HG02885 (cell line): ENCODE measurements at regions not wholly inside any gene's neighbourhood (a gene's known extent, or its start where the extent isn't known, plus 50 kb on each side); places are given as distances from the start of the nearest gene placed in this dataset.

Experiments used
- ATAC-seq: cut with Tn5 transposase; IDR thresholded peaks from one replicate; pipeline ENCODE4 v1.9.1; 2021; ENCODE audit warnings: mild to moderate bottlenecking; ENCODE audit not compliant: unreplicated experiment, poor library complexity

DNA sequence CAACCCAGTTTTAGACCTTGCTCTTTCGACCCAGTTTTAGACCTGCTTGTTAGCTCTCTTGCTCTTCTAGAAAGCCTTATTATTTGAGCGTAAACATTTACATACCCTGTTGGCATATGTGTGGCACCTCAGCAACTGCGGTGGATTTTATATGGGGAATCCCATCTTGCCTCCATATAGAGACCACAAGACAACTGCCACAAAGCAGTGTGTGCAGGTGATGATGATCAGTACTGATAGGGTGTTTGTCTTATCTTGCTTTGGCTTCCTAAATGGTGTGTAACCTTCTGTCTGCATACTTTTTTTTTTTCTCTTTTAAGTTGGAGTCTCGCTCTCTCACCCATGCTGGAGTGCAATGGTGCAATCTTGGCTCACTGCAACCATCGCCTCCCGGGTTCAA lies 1270.8 kb downstream of the MRPL39 start:
- no peak for ATAC-seq

DNA sequence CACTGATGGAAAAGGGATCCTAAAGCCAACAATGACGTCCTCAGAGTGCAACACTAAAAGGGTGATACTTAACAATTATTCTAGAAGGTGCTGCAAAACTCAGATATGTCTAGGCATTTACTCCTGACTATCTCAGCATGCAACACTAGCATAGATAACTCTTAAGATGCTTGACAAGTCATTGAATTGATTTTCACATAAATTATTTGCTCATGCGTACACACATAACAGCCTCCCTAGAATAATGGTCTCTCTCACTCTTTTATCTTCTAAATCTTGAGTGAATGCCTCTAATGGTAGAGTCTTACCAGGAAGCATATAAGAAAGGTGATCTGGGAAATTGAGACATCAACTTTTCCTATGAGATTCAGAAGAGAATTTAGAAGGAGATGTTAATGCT lies 1283.7 kb downstream of the MRPL39 start:
- ATAC-seq: no peak

DNA sequence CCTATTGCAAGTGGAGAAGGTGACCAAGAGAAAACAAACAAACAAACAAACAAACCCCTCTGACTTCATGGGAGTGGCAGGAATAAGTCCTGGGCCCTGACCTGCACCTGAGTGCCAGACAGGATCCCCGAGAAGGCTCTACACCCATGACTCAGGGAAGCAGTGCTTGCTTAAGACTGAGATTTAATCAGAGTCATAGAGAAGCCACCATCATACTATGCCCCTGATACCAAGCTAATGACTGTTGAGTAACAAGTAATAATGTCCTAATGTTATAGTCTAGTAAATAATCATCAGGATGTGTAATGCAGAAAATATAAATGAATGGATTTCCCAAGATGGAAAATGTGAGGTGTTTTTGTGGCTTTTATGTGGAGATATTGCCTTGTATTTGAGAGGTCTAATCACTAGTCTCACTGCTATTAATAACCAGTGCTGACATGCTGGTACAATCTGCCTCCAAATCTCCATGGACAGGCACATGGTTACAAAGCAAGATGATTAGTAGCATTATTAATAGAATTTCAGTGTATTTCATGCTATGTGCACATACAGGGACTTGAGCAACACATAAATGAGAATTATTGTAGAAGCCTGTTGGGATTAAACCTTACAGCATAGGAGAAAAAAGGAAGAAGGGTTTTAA lies 1290.9 kb downstream of the MRPL39 start:
- no peak for ATAC-seq

DNA sequence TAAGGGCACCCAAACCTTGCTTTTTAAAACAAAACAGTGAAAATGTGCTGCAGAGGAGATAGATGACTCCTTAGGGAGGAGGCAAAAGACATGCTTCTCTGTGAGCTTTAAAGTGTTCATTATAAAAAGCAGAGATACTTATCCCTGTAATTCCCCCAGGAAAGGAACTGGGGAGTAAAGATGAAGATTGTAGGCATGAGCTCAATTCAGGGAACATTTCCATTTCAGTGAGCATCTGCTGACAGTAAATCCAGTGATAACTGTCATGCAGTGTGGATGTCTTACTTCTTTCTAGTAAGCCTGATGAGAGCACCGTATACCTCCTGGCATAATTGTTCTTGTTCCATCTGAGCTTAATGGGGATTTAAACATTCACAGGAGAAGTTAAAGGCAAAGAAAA lies 1296.5 kb downstream of the MRPL39 start:
- ATAC-seq: no peak

DNA sequence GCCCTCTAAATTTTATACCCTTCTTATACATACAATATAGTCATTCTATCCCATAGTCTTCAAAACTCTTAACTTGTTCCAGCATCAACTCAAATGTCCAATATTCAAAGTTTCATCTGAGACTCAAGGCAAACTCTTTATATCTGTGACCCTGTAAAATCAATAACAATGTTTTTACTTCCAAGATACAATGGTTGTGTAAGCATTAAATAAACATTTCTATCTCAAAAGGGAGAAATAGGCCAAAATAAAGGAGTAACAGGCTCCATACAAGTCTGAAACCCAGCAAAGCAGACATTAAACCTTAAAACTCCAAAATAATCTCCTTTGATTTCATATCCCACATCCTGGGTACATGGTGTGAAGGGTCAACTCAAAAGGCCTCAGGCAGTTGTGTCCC lies 1299.1 kb downstream of the MRPL39 start:
- no peak for ATAC-seq

DNA sequence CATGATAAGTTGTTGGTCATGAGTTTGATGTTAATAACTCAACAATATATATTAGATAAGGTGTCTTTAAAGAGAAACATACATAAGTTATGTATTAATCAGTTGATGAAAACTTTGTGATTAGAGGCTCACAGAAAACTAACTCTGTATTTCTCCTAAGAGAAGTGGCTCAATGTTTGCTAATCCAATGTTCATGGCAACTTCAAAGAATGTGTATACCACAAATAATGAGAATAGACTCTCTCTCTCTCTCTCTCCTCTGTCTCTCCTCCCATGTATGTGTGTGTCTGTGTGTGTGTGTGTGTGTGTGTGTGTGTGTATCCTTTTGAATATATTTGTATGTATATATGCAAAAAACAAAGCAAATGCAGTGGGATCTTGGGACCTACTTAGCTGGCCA lies 1304.9 kb downstream of the MRPL39 start:
- no peak for ATAC-seq

DNA sequence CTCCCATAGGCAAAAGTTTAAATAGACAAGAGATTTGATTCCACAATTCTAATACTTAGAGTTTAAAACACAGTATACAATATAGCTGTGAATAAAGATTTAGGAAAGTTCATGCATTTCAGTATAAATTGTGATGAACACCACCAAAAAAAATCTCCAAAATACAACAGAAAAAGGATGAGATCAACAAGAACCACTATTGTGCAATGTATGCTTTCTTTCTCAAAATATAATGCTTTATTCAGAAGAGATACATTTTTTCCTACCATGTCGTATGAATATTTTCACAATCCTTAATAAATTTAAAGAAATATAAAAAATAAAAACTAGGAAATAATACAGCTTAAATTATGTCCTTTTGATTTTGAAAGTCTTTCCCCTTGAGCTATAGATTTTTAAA lies 1309.2 kb downstream of the MRPL39 start:
- no peak for ATAC-seq

DNA sequence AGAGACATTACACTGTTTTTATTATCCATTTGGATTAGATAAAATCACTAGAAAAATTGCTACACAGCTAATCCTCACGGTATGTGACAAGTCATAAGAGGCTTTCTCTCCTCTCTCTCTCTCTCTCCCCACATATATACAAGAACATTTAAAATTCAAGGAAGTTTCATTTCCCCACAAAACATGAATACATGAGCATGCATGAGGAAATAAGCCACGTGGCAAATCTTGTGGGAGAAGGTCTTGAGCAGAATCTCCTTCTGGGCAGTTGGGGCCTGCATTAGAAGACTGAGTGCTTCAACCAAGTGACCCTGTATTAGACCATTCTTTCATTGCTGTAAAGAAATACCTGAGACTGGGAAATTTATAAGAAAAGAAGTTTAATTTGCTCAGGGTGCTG lies 1313.1 kb downstream of the MRPL39 start:
- no peak for ATAC-seq

DNA sequence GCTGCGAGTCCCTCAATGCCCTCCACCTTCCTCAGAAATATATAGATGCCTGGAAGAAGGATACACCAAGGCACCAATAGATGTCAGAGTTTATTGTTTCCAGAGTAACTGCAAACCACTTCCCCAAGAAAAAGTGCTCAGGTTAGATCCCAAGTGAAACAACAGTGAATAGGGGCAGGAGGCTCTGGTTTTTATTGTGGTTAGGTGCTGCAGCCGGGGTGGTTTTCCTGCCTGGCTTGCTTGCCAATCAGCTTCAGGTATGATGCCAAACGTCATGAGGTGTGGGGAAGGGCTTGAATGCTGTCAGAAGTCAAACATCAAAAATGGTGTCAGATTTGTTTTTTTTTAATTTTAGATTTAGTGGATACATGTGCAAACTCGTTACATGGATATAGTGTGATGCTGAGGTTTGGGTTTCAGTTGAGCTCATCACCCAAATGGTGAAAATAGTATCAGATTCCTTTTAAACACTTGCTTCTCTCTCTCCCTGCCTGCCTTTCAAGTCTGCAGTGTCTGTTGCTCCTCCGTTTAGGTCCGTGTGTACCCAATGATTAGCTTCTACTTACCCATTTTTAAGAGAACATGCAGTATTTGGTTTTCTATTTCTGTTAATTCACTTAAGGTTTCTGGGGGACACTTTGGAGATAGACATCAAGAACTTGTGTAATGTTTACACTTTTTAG lies 1317.0 kb downstream of the MRPL39 start:
- ATAC-seq: no peak

DNA sequence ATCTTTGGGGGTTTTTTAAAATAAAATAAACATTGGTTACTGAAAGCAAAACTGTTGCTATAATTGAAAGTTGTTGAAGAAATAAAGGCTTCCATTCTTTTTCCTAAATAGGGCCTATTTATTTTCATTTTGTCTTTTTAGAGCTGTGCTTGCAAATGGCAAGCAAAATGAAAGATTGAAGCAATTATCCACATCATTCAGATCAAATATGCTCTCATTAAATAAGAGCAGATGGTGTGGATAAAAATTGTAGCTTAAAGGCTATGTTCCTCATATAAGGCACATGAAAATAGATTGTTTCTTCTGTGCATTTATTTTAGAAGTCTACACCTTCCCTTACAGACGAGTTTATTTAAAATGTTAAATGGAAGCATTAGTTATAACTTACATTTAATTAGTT lies 1317.7 kb downstream of the MRPL39 start:
- no peak for ATAC-seq

DNA sequence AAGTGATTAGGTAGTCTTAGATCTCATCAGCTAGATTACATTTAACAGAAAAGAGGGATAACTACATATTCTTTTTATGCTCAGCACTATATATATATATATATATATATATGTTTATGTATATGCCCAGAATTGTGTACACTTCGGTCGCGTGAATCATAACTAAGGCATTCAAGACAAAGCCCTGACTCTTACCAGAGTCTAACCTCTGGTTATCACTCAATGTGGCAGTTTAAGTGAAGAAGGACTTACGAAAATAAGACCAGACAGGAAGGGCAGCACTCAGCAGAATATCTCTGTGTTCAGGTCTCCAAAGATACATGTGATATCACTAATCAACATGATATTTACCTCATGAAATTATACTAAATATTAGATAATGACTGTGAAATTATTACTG lies 1326.7 kb downstream of the MRPL39 start:
- ATAC-seq: no peak

DNA sequence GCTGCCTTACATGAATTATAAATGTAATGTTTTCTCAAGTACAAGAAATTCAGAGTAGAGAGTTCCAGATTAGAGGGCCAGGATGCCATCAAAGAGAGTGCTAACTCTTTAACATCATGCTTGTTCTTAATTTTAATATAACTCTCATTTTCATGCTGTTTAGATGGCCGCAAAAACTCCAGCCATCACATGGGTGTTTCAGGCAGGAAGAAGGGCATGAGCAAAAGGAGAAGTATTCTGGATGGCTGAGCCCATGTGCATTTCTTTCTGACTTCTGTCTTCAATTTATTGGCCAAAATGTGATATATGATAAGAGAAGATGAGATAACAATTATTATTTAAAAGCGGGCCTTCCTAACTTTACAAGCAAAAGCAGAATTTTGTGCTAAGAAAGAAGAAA lies 1328.6 kb downstream of the MRPL39 start:
- ATAC-seq: no peak

DNA sequence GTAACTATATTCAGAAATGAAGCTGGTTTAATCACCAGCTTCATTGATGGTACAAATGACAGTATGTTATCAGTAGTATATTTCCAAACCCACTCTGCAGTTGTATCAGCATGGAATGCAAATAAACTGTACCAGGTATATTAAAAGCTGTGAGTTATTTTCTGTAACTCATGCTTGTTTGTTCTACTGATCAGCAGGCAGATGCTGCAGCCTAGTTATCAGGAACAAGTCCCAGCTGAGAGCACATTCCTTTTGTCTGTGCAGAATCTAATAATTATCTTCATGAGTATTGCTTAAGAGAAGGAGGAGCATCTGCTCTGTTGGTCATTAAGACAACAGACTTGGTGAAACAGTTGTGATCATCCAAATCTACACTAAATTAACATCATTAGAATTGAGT lies 1331.1 kb downstream of the MRPL39 start:
- no peak for ATAC-seq

DNA sequence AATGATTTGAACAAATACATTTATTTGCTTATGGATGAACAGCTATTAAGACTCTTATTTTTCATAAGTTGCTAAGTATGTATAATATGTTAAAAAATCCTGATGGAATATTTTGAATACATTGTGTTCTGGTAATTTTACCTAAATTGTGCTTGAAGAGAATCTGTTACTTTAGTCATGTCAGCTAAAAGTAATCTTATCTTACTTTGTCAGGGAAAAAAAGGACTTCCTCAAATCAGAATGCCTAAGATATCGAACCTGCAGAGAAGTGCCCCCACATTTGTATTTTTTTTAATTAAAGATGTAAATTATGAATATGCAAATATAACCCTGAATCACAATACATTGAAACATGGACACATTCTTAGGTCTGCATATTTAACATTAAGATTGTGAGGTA lies 1331.7 kb downstream of the MRPL39 start:
- no peak for ATAC-seq

DNA sequence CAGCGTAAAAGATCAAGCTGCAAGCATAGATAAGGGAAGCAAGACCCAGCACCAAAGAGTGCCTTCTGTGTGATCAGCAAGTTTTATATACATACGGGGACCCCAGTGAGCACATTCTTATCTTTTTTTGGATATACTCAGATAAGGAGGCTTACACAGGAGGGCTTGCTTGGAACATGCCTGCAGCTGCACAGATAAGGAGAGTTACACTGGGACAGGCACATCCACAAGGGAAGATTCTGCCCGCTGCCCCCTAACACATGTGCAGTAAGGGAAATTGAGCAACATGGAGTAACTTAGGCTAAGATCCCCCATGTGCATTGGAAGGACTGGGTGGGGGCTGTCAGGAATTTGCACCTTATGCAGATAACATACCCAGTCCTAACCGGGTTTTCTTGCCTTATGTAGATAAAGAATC lies 1334.8 kb downstream of the MRPL39 start:
- ATAC-seq: no peak

DNA sequence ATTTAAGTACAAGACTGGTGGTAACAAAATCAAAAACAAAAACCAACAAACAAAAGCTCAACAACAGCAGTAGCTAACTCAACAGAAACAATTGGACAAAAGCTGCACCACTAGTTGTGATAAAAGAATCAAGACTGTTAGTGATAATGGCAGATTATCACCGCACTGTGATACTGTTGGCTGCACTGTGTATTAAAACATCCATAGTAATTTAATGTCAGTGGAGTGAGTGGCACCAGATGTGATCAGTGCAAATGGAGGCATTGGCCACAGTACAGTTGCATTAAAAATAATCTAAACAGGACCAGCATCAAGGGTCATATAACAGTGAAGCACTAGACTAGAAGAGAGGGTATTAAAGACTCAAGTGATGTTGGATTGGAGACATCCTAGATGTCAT lies 1341.3 kb downstream of the MRPL39 start:
- ATAC-seq: no peak

DNA sequence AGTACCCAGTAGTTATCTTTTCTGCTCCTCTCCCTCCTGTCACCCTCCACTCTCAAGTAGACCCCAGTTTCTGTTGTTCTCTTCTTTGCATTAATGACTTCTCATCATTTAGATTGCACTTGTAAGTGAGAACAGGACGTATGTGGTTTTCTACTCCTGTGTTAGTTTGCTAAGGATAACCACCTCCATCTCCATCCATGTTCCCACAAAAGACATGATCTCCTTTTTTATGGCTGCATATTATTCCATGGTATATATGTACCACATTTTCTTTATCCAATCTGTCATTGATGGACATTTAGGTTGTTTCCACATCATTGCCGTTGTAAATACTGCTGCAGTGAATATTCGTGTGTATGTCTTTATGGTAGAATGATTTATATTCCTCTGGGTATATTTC lies 1346.5 kb downstream of the MRPL39 start:
- no peak for ATAC-seq

DNA sequence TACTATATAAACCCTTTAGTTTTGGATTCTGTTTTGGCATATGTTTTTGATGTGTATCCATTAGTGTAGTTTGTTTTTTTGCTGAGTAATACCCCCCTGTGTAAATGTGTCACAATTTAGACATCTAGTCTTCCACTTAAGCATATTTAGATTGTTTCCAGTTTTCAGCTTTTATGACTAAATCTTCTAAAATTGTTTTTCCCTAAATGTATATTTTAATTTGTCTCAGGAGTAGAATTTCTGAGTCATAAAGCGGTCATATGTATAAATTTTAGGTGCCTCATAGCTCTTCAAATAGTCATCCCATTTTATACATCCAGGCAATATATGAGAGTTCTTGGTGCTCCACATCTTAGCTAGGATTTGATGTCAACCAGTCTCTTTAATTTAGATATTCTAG lies 1348.0 kb downstream of the MRPL39 start:
- no peak for ATAC-seq

DNA sequence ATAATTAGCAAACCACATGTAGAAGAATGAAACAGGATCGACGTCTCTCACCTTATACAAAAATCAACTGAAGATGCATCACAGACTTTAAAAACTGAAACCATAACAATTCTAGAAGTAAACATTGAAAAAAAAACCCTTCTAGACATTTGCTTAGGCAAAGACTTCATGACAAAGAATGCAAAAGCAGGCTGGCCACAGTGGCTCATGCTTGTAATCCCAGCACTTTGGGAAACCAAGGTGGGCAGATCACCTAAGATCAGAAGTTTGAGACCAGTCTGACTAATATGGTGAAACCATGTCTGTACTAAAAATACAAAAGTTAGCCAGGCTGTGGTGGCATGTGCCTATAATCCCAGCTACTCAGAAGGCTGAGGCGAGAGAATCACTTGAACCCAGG lies 1351.7 kb downstream of the MRPL39 start:
- ATAC-seq: no peak

DNA sequence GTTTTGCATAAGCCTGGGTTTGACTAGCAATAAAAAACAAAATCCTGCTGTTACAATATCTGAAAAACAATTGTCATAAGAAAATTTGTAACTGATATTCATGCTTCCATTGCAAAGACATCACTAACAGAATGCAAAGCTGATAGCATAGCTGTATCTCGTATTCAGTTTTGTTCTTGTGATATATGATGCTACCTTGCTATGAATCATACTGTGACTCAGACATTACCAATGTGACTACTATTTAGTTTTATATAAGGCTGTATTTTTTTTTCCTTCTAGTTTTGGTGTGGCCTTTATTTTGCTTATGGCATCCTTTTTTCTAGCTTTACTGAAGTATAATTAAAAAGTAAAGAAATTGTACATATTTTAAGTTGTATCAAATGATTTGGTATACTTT lies 1381.8 kb downstream of the MRPL39 start:
- ATAC-seq: no peak

DNA sequence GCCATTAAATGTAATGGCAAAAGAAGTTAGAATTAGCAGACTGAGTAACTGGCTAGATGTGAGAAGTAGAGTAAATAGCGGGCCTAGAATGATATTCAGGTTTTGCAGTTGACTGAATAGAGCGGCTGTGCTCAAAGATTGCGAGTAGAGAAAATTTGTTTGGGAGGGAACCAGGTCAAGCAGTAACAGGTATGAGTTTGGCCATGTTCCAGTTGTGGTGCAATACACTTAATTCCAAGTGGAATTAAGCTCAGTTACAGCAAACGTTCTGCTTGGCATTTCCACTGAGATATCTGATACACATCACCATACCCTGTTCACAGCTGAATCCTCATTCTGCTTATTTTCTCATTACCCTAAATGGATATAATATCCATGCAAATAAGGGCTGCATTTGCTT lies 1382.9 kb downstream of the MRPL39 start:
- ATAC-seq: no peak

DNA sequence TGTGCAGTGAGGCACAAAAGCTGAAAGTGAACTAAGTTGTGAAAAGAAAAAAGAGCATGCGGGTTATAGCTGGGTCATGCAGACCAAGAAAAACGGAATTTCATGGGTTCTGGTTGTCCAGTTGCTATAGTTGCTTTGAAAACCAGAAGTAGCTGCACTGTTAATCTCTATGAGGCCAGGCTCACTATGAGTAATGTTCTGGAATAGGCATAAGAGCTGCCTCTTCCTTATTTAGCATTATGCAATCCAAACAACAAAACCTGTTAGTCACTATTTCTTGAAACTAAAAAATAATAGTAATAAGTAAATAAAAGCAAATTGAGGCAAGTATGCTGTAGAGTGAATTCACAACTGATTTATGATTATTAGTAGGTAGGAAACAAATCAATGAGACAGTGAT lies 1383.7 kb downstream of the MRPL39 start:
- no peak for ATAC-seq
